Lung microvascular endothelial cell (primary cell): ENCODE measurements at regions not wholly inside any gene's neighbourhood (a gene's known extent, or its start where the extent isn't known, plus 50 kb on each side); places are given as distances from the start of the nearest gene placed in this dataset.
"Not testable (repeated sequence)": the region's sequence is repeated elsewhere in the genome, so short reads cannot be mapped to it uniquely, and the experiment has no call there.

Source experiments
- DNase-seq, 2 donors: peaks; one replicate each; pipeline versions ENCODE4 v3.0.0 to v3.0.0-alpha.2; 2010; ENCODE audit warnings: low read depth in 2 of 2

DNA sequence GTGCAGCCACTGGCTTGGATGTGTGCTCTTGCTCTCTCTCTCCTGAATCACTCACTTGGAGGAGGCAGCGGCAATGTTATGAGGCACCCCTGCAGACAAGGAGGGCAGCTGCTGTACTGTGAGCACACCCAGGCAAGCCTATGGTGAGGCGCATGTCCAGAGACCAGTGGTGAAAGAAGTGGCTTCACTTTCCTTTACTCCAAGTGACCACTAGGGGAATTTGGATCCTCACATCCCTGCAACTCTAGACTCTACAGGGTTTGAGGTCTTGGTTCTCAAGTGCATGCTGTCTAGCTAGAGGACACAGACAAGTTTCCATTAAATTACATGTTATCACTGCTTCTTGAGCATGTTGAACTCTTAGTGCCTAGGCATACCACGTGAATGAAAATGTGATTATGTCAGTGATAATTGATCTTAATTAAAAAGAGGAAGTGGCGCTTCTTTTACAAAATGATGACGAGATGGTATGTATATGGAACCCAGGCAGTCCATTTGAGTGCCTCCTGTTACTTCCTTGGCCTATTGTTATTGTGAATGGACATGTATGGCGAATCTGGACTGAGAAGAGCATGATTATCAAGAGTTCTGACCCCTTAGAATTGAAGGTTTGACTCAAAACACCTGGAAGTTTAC is 181.0 kb upstream of the CDH2 start:
- DNase-seq: no peak

DNA sequence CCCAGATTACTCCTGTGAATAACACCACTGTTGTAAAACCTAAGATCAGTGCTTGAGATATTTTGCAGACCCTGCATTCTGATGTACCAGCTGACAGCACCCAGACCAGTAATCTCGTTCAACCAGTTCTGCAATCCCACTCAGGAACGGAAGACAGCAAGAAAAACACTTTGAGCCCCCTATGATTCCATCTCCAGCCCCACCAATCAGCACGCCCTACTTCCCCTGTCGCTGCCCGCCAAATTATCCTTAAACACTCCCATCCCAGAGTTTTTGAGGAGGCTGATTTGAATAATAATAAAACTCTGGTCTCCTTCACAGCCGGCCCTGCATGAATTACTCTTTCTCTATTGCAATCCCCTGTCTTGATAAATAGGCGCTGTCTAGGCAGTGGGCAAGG is 173.9 kb upstream of the CDH2 start:
- no peak for DNase-seq

DNA sequence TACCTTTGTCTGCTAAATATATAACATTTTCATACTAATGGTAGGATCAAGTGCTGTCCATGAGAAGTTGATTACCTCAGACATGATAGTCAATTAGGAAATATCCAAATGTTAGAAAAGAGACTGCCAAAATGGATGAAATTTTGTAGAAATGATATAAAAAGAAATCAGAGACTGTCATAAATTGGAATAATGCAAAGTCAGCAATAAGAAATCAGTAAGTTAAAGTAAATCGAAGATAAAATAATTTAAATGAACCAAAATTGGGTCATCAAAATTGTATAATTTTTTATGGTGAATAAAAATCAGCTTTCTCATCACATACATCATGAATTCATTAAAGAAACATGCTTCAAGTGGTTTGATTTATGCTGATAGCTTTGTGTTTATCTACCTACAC is 165.3 kb upstream of the CDH2 start:
- no peak for DNase-seq

DNA sequence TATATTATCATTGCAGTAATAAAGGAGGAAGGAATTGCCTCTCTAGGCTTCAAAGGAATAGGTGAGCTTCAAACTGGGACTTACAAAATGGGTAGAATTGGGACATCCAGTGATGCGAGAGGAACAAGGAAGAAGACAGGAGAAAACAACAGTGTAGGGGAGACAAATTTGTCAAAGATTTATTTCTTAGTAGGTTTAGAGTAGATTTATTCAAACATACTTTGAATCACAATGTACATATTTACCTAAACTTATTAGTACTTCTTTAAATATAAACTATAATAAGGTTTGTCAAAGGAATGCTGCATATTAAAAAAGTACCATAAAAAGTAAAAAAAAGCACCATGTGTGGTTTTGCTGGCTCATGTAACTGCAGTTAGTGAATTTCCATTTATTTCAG is 161.4 kb upstream of the CDH2 start:
- no peak for DNase-seq

DNA sequence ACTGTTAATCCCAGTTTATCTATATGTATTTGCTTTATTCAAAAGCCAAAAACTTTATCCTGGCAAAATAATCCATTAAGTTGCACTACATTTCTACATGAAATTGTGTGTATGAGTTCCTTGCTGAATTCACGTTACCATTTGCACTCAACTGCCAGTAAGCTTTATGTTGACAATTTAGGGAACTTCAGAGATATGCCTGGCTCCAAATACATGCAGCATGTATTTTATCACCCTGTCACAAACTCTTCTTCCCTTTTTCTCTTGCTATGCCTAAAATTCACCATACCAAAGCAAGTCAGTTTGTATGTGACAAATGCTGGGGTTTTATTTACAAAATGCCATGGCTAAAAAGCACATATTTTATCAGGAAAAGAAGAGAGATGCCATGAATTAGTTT is 157.6 kb upstream of the CDH2 start:
- no peak for DNase-seq

DNA sequence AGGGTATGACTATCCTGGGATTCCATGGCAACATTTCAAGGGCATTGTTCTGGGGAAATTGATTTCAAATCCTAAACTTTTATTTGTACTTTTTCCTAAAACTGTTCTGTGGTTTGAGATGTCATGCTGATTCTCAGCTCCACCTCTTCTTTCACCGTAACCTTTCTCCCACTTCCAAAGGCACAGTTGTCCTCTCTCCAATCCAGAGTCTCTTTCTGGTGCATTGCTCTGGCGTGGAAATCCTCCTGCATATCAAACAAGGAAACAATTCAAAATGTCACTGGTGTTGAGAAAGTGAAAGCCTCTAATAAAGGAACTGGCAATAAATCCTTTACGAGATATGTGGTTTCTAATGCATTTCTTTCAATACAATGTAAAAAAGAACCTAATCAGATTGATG is 155.1 kb upstream of the CDH2 start:
- DNase-seq: no peak

DNA sequence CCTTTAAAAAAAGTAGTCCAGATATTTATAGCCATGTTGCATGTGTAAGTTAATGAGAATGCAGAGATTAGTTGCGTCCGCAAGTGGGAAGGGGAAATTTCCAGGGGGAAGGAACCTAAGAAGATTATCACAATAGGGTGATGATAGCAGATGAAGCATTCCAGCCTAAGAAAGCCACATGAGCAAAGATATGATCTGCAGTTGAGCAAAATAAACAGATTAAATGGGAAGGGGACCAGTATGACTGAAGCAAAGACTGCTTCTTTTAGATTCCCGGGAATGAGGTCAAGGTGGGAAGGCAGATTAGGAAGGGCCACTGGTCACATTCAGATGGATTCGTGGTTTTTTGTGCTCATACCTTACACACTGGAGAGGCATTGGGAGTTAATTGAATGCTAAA is 154.6 kb upstream of the CDH2 start:
- no peak for DNase-seq

DNA sequence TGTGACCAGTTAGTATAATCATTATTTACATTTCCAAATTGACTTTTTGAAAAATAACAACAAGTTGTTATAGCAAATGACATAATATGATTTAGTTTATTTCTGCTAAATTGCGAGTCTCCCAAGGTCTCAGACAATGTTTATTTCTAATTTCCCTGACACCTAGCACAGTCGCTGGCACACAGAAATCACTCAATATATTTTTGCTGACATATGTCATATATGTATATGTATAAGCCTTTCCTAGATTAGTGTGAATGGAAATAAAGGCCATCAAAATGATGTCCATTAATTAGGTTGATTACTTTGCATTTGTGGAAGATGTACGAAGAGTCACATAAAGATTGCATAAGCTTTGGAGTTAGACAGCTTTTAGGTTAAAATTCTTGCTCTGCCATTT is 136.7 kb upstream of the CDH2 start:
- no peak for DNase-seq

DNA sequence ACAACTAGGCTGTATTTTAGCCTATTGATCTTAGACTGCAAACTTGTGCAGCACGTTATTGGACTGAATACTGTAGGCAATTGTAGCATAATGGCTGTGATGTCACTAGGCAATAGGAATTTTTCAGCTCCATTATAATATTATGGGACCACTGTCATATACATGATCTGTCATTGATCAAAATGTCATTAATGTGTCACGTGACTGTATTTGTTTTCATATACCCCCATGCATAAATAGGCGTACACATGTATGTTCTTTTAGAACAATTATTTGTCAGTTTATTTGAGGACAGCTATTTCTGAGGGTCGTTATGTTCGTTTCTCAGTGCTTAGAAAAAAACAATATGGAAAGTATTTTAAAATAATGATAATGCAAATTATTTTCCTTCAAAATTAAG is 111.9 kb upstream of the CDH2 start:
- no peak for DNase-seq

DNA sequence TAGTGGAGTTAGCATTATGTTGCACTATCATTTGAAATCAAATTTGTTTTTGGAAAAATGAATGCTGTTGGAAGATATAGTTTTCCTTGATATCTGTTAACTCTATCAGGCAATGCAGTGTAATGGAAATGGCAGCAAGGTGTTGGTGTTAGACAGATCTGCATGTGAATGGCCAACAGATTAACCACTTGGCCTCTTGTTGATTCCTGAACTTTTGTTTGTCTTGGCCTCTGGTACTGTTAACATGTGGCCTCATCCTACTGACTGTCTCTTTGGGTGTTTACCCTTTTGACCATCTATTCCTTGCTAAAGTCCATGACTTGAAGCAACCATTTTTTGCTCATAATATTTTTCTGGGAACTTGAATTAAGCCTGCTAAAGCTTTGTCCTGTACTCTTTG is 110.2 kb upstream of the CDH2 start:
- DNase-seq: no peak

DNA sequence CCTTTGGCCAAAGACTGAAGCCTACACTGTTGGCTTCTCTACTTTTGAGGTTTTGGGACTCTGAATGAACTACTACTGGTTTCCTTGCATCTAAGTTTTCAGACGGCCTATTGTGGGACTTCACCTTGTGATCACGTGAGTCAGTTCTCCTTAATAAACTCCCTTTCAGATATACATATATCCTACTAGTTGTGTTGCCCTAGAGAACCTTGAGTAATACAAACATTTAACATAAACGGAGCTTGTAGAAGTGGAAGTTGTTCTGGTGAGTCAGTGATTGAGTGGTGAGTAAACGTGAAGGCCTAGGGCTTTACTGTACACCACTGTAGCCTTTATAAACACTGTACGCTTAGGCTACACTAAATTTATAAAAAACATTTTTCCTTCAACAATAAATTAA is 107.2 kb upstream of the CDH2 start:
- DNase-seq: no peak

DNA sequence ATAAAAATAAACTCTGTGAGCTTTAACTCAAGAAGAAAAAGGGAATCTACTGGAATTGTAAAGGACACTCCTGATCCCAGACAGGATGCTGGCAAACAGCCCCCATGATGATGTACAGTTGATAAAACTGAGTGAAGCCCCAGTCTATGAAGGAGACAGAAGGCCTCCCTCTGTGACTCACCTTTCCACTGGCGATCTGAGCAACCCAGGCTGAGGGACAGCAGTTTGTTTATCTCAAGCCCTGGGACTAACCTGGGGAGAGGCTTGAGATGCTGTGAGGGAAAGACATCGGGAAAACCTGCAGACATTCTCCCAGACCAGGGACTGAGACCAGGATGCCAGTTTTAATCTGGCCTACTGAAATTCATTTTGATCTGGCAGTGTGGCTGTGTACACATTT is 104.5 kb upstream of the CDH2 start:
- no peak for DNase-seq

DNA sequence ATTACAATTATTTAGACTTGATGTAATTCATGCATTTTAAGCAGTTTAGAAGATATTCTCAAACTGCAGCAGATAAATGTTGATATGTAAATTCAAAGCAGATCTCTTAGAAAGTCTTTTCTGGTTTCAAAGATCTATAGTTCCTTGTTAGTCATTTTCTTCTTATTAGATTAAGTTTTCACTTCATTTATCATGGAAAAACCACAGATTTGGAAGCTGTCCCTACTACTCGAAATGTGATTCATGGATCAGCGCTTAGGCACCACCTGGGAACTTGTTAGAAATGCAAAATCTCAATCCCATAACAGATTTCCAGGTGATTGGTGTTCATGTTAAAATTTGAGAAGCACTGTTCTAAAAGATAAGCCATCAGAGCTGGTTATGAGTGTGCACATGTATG is 92.8 kb upstream of the CDH2 start:
- DNase-seq: no peak

DNA sequence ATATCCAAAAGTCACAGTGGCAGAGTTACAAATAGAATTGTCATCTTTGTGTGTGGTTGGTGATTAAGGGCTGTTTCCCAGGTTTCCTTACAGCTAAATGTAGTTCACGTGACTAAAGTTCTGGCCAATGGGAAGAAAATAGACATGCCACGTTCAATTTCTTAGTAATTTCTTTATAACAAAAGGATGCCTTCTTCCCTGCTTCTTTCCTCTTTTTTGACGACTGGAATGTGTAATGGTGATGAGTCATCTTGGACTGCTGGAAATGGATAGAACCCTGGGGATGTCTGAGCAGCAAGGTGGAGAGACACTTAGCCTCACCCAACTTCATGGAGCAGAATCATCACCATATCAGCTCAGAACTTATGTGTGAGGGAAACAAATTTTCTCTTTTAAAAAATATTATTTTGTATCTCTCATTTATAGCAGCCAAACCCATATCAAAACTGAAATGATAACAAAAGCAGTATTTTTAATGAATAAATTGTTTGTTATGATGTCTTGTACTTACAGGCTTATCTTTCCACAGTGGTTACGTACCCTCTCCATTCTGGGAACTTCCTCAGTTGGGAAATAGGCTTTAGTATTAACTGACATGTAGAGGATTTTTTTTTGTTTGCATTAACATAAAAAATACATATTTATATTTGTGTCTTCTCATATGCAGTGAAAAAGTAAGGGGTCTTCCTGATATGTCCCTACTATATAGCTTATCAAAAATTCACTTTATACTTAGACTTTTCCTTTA is 91.1 kb upstream of the CDH2 start:
- DNase-seq: no peak

DNA sequence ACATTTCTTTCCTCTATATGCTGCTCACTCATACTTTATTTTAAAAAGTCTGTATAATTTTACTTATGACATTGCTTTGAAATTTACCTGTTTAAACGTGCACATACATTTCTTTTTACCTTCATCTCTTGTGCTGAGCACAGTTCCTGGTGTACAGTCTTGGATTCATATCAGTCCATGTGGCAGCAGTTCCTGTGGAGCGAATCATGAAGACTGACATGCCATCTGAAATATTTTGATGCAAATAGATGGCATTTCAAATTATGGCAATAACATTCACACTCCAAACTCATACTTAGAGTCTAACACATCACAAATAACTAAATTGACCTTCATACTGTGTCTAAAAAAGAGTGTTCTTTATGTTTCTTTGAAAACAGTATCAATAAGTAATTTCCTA is 90.3 kb upstream of the CDH2 start:
- no peak for DNase-seq

DNA sequence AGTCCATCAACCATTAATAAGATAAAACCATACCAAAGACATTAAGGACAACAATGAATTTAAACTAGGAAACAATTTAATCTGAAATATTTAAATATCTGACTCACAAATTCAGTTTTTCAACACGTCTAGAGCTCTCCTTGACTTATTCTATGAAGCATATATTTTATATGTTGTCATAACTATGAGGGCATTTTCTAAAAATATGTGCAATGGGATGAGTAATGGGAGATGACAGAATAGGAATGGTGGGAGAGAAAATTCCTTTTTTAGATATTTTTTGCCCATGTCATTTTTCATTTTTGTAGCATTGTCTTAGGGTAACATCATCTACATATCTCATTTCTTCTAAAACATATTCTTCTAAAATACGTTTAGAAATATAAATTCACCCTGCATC is 79.2 kb upstream of the CDH2 start:
- DNase-seq: no peak

DNA sequence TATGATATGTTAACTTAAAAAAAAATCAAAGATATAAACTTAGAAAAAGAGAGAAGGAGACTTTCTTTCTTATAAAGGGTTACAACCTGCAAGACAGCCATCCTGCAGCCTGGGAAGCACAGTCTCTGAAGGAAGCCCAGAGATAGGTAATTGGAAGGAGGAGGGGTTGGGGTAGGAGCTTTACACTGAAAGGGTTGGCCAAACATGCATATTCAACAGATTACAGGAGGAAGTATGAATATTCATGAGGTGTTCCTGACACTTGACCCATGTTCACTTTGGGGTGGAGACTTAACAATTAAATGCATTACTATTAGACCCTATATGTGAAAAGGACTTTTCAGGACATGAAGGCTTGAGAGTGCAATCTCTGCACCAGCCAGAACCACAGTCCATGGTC is 71.7 kb upstream of the CDH2 start:
- DNase-seq: no peak

DNA sequence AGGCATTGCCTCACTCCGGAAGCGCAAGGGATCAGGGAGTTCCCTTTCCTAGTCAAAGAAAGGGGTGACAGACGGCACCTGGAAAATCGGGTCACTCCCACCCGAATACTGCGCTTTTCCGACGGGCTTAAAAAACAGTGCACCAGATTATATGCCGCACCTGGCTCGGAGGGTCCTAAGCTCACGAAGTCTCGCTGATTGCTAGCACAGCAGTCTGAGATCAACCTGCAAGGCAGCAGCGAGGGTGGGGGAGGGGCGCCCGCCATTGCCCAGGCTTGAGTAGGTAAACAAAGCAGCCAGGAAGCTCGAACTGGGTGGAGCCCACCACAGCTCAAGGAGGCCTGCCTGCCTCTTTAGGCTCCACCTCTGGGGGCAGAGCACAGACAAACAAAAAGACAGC is 63.7 kb upstream of the CDH2 start:
- DNase-seq: not testable (repeated sequence)

DNA sequence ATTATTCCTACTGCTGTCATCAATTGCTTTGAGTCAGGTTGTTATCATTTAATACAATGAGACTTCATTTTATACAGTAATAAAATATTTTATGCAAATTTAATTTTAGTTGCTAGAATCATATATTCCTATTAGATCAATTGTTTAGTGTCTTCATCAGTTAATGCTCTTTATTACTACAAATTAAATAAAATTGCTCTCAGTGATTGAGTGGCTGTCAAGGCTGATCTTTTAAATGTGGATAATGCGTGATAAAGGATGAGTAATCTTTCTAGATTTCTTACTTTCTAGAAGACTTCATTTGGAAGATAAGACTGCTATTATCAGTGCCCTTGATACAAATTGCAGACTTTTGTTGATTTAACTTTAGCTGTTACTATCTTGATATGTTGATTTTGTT is 59.6 kb upstream of the CDH2 start:
- no peak for DNase-seq
